Aorta (tissue), 5 donors: ENCODE measurements at regions not wholly inside any gene's neighbourhood (a gene's known extent, or its start where the extent isn't known, plus 50 kb on each side); places are given as distances from the start of the nearest gene placed in this dataset.

Source experiments
- ATAC-seq: fragments of 200-7000 bp; cut with Tn5 transposase; one replicate; pipeline ENCODE4 v1.9.1; 2022; ENCODE audit warnings: moderate library complexity; ENCODE audit not compliant: low FRiP score
- DNase-seq, 2 donors: peaks; one replicate each; pipeline ENCODE4 v3.0.0-alpha.2; 2020
- H3K27ac ChIP-seq, 2 donors: one replicate each; pipeline ENCODE4 v1.5.1; 2013; ENCODE audit warnings: low read length in 2 of 2, mild to moderate bottlenecking in 2 of 2, moderate library complexity in 2 of 2, control low read depth in 1 of 2, inconsistent platforms in 1 of 2, low read depth in 1 of 2
- H3K27me3 ChIP-seq, 2 donors: one replicate each; pipeline ENCODE4 v1.6.1; 2013; ENCODE audit warnings: control low read depth in 1 of 2, low read length in 1 of 2, mild to moderate bottlenecking in 1 of 2, moderate library complexity in 1 of 2; ENCODE audit not compliant: insufficient read depth in 2 of 2, control insufficient read depth in 1 of 2
- H3K36me3 ChIP-seq, 2 donors: one replicate each; pipeline ENCODE4 v1.6.1; 2013; ENCODE audit warnings: control low read depth in 1 of 2, low read length in 1 of 2, mild to moderate bottlenecking in 1 of 2; ENCODE audit not compliant: insufficient read depth in 2 of 2, control insufficient read depth in 1 of 2
- H3K4me1 ChIP-seq, 2 donors: one replicate each; pipeline ENCODE4 v1.6.1; 2013; ENCODE audit warnings: low read length in 2 of 2, control low read depth in 1 of 2, mild to moderate bottlenecking in 1 of 2, moderate library complexity in 1 of 2; ENCODE audit not compliant: insufficient read depth in 2 of 2, control insufficient read depth in 1 of 2
- H3K4me3 ChIP-seq, 2 donors: one replicate each; pipeline ENCODE4 v1.5.1; 2013; ENCODE audit warnings: low read length in 2 of 2, control low read depth in 1 of 2, mild to moderate bottlenecking in 1 of 2
- H3K9me3 ChIP-seq: one replicate; pipeline ENCODE4 v1.6.1; 2013; ENCODE audit warnings: mild to moderate bottlenecking, low read length; ENCODE audit not compliant: control insufficient read depth
- WGBS, 2 donors: extraction: QIAGEN DNeasy Blood & Tissue Kit; methylation state at CpG; one replicate each; pipeline ENCODE4 v1.1.7; 2013; 5-methylcytosine and 5-hydroxymethylcytosine counted together
- intact Hi-C, 2 donors: fragments of 100-400 bp; cut with DNase I; formaldehyde crosslinking; loops; one replicate each; pipeline versions ENCODE4 v1.14.2 to v1.15.0; 2022
- donor health status: healthy with polysubstance abuse.
- donor health status: Bipolar disorder and iron deficiency.
- donor health status: DM: no; HTN: no; CAD: no.
- donor health status: DM: no; HTN: no; CAD: no.
- donor health status: DM: yes; HTN: yes; CAD: no.

DNA sequence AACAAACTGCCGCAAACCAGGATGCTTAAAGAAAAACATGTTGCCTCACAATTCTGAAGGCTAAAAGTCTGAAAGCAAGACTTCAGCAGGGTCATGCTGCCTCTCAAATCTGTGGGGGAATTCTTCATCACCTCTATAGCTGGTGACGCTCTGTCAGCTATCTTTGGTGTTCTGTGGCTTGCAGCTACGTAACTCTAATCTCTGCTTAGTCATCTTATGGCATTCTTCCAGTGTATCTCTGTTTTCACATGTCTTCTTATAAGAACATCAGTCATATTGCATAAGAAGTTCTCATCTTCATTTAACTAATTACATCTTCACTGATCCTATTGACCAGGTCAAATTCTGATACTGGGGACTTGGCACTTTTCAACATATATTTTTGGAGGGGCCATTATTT lies 243.0 kb downstream of the CDH10 start:
- 33 to 37% methylated on average over 3 of the region's 3 CpGs for WGBS, 2 donors
- intact Hi-C loops: no loop called here
- no peaks in the 10 kb centered on the region for H3K27me3 ChIP-seq
- H3K4me1 ChIP-seq: no peaks in the 10 kb centered on the region
- DNase-seq: no peak
- H3K27ac ChIP-seq: no peak overlapping the region
- no peak overlapping the region for H3K4me3 ChIP-seq
- no peak for ATAC-seq
- peaks cover 2% of the 10 kb centered on the region for H3K9me3 ChIP-seq
- H3K36me3 ChIP-seq: no peaks in the 10 kb centered on the region

- no peak for DNase-seq
- Histone ChIP-seq H3K4me1 (no peaks in the 10 kb centered on the region), H3K4me3 (no peak overlapping the region), H3K27me3 (no peaks in the 10 kb centered on the region), H3K27ac (no peak overlapping the region), H3K36me3 (no peaks in the 10 kb centered on the region), H3K9me3 (no peaks in the 10 kb centered on the region)
- ATAC-seq: no peak
- 50% methylated on average over 3 of the region's 3 CpGs for WGBS, 2 donors
- intact Hi-C loops: no loop called here
These were observed 237.3 kb downstream of the CDH10 start for GRCh38 chr5:24407466-24407865.

- DNase-seq: no peak
- H3K4me1 ChIP-seq: no peaks in the 10 kb centered on the region
- H3K4me3 ChIP-seq: no peak overlapping the region
- ATAC-seq: peak; percentile 48
- 47 to 65% methylated on average over 1 of the region's 1 CpG for WGBS, 2 donors
- H3K9me3 ChIP-seq: no peaks in the 10 kb centered on the region
- no peak overlapping the region for H3K27ac ChIP-seq
- H3K27me3 ChIP-seq: no peaks in the 10 kb centered on the region
- no peaks in the 10 kb centered on the region for H3K36me3 ChIP-seq
- intact Hi-C loops: no loop called here
These were observed 216.4 kb downstream of the CDH10 start for GRCh38 chr5:24428345-24428744.

- 73 to 78% methylated on average over 3 of the region's 3 CpGs for WGBS, 2 donors
- Histone ChIP-seq H3K9me3 (no peaks in the 10 kb centered on the region), H3K27me3 (no peaks in the 10 kb centered on the region), H3K36me3 (no peaks in the 10 kb centered on the region), H3K4me3 (no peak overlapping the region), H3K4me1 (no peaks in the 10 kb centered on the region), H3K27ac (no peak overlapping the region)
- DNase-seq (no peak), ATAC-seq (no peak)
- intact Hi-C loops: no loop called here
These were observed 211.2 kb downstream of the CDH10 start for GRCh38 chr5:24433555-24433954.
